ENCODE measurements at regions not wholly inside any gene's neighbourhood (a gene's known extent, or its start where the extent isn't known, plus 50 kb on each side); places are given as distances from the start of the nearest gene placed in this dataset.

DNA sequence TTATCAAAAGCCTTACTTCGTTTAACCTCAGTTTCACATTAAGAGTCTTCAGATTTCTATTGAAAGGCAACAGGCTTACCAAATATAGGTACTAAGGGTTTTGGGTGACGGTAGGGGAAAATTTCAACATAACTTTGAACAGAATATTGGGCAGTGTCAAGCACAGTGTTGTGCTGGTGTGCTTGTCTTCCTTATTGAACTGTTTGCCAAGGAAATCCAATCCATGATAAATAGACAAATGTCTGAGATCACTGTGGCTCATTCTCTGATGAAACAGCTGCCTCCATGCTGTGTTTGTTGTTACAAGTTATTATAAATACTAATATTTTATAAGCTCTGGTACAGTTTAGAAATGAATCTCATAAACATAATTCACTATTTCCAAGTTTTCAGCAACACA is 730.1 kb downstream of the NR2F1-AS1 start:
- no peak for TF ChIP-seq EZH2 (IDR thresholded peaks at IDR 0.05; ENCODE audit: low read length, missing control alignments)
- TF ChIP-seq, protein P1, sequence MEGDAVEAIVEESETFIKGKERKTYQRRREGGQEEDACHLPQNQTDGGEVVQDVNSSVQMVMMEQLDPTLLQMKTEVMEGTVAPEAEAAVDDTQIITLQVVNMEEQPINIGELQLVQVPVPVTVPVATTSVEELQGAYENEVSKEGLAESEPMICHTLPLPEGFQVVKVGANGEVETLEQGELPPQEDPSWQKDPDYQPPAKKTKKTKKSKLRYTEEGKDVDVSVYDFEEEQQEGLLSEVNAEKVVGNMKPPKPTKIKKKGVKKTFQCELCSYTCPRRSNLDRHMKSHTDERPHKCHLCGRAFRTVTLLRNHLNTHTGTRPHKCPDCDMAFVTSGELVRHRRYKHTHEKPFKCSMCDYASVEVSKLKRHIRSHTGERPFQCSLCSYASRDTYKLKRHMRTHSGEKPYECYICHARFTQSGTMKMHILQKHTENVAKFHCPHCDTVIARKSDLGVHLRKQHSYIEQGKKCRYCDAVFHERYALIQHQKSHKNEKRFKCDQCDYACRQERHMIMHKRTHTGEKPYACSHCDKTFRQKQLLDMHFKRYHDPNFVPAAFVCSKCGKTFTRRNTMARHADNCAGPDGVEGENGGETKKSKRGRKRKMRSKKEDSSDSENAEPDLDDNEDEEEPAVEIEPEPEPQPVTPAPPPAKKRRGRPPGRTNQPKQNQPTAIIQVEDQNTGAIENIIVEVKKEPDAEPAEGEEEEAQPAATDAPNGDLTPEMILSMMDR (conservative IDR thresholded peaks at IDR 0.05 in 1 of 2, IDR thresholded peaks at IDR 0.05 in 1 of 2; ENCODE audit: low read depth in 1 of 2, low read length in 2 of 2): no peak
- Histone ChIP-seq H2AFZ (ENCODE audit: low read length) (no peak overlapping the region), H3K79me2 (ENCODE audit: control insufficient read depth, insufficient read depth, low read length) (no peaks in the 10 kb centered on the region), H3K9ac (ENCODE audit: insufficient read depth, low read length) (no peak overlapping the region), H4K20me1 (ENCODE audit: control insufficient read depth, extremely low read depth, insufficient read depth, low read length) (no peaks in the 10 kb centered on the region), H3K9me3 (ENCODE audit: control insufficient read depth, insufficient read depth, low read depth, low read length) (no peaks in the 10 kb centered on the region), H3K4me3 (replicated peaks in 1 of 4; ENCODE audit: control extremely low read depth in 1 of 4, insufficient read depth in 1 of 4, low read depth in 3 of 4, low read length in 4 of 4) (no peak overlapping the region), H3K27me3 (ENCODE audit: control insufficient read depth, insufficient read depth, low read length) (no peaks in the 10 kb centered on the region), H3K4me2 (ENCODE audit: extremely low read depth, insufficient read depth, low read length) (no peak overlapping the region), H3K36me3 (ENCODE audit: control insufficient read depth, insufficient read depth, low read length) (no peaks in the 10 kb centered on the region), H3K4me1 (ENCODE audit: control insufficient read depth, extremely low read depth, insufficient read depth, low read length) (no peaks in the 10 kb centered on the region), H3K27ac (ENCODE audit: insufficient read depth, low read length) (no peak overlapping the region)
- peak in 1 of 2 donors; percentile 75 for DNase-seq (ENCODE audit: low read depth in 2 of 2)

DNA sequence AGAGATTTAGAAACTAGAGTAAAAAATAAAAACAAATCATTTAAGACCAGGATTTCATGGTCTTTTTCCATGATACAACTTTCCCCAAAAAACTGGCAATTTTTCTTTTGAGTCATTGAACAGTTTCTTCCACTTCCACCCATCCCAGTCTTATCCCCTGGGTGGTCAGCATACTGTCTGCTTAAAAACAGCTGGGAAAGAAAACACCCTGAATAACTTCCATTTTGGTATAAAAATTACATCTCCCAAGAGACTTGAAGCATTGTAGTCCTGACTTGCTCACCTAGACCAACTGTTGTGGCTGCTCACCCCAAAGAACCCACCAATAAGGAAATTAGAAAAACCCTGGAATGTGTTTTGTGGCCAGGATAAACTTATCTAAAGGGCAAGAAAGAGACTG is 731.3 kb downstream of the NR2F1-AS1 start:
- TF ChIP-seq, protein P1 (conservative IDR thresholded peaks at IDR 0.05 in 1 of 2, IDR thresholded peaks at IDR 0.05 in 1 of 2; ENCODE audit: low read depth in 1 of 2, low read length in 2 of 2): no peak
- TF ChIP-seq EZH2 (IDR thresholded peaks at IDR 0.05; ENCODE audit: low read length, missing control alignments): no peak
- Histone ChIP-seq H2AFZ (ENCODE audit: low read length) (no peak overlapping the region), H4K20me1 (ENCODE audit: control insufficient read depth, extremely low read depth, insufficient read depth, low read length) (no peaks in the 10 kb centered on the region), H3K9ac (ENCODE audit: insufficient read depth, low read length) (no peak overlapping the region), H3K9me3 (ENCODE audit: control insufficient read depth, insufficient read depth, low read depth, low read length) (no peaks in the 10 kb centered on the region), H3K4me3 (replicated peaks in 1 of 4; ENCODE audit: control extremely low read depth in 1 of 4, insufficient read depth in 1 of 4, low read depth in 3 of 4, low read length in 4 of 4) (no peak overlapping the region), H3K27me3 (ENCODE audit: control insufficient read depth, insufficient read depth, low read length) (no peaks in the 10 kb centered on the region), H3K36me3 (ENCODE audit: control insufficient read depth, insufficient read depth, low read length) (no peaks in the 10 kb centered on the region), H3K4me1 (ENCODE audit: control insufficient read depth, extremely low read depth, insufficient read depth, low read length) (no peaks in the 10 kb centered on the region), H3K79me2 (ENCODE audit: control insufficient read depth, insufficient read depth, low read length) (no peaks in the 10 kb centered on the region), H3K27ac (ENCODE audit: insufficient read depth, low read length) (no peak overlapping the region), H3K4me2 (ENCODE audit: extremely low read depth, insufficient read depth, low read length) (no peak overlapping the region)
- peak in 1 of 2 donors; percentile 59 for DNase-seq (ENCODE audit: low read depth in 2 of 2)

DNA sequence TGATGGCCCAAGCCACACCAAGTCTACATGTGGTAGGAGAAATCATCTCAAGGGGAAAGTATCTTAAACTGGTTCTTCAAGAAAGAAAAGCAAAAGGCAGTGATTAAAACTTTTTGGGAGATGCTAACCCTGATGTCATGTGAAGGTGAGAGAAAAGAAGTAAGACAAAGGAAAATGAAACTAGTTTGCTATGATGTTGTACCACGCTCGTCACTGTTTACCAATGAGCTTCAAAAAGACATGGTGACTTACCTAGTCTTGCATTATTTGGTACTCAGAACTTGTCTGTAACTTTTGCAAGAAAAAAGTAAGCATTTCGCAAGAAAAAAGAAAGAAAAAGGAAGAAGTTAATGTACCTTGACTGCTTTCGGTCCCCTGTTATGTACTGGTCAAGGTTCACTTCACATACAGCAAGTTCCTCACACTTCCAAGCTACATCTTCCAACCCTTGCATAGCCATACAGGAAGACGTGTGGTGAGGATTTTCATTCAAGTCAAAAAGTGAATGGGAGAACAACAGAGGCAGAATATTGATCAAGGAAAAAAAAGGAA is 739.3 kb downstream of the NR2F1-AS1 start:
- Histone ChIP-seq H3K27ac (ENCODE audit: insufficient read depth, low read length) (no peak overlapping the region), H3K4me2 (ENCODE audit: extremely low read depth, insufficient read depth, low read length) (no peak overlapping the region), H4K20me1 (ENCODE audit: control insufficient read depth, extremely low read depth, insufficient read depth, low read length) (no peaks in the 10 kb centered on the region), H3K9ac (ENCODE audit: insufficient read depth, low read length) (no peak overlapping the region), H2AFZ (ENCODE audit: low read length) (peak overlapping the region; percentile 35), H3K36me3 (ENCODE audit: control insufficient read depth, insufficient read depth, low read length) (no peaks in the 10 kb centered on the region), H3K4me1 (ENCODE audit: control insufficient read depth, extremely low read depth, insufficient read depth, low read length) (peaks cover 5% of the 10 kb centered on the region), H3K79me2 (ENCODE audit: control insufficient read depth, insufficient read depth, low read length) (no peaks in the 10 kb centered on the region), H3K27me3 (ENCODE audit: control insufficient read depth, insufficient read depth, low read length) (no peaks in the 10 kb centered on the region), H3K9me3 (ENCODE audit: control insufficient read depth, insufficient read depth, low read depth, low read length) (no peaks in the 10 kb centered on the region), H3K4me3 (replicated peaks in 1 of 4; ENCODE audit: control extremely low read depth in 1 of 4, insufficient read depth in 1 of 4, low read depth in 3 of 4, low read length in 4 of 4) (no peak overlapping the region)
- no peak for TF ChIP-seq EZH2 (IDR thresholded peaks at IDR 0.05; ENCODE audit: low read length, missing control alignments)
- DNase-seq (ENCODE audit: low read depth in 2 of 2): no peak

All from fibroblast of lung (primary cell).